ENCODE measurements at regions not wholly inside any gene's neighbourhood (a gene's known extent, or its start where the extent isn't known, plus 50 kb on each side); places are given as distances from the start of the nearest gene placed in this dataset.

DNA sequence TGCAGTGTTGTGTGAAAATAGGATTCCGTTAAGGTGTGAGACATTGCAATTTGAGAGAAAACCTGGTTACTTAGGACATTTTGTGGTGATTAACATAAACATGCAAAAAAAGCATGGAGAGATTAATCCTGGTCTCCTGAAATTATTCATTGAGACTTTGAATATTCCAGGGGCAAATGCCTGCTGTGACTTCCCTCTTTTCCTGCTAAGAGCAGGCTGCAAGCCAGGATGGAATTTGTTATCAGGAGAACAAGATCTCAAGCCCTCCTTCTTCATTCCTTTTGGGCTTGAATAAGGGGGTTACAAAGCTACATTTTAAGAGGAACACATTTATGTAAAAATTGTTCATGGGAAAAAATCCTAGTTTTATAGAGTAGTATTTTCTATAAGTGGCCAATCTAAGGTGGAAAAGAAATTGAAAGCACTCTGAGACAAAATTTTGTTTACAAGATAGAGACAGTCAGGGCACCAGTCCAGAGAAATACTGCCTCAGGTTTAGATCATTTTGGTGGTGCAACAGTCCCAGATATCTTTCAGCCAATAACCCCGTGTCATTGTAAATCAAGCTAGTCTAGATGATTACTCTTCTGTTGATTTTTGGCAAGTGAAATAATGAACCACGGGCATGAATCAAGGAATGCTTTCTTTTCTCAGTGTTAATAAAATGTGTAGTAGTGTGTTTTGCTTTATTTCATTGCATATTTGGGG, 1528.3 kb upstream of the AGA start:
- TF ChIP-seq, protein P1, sequence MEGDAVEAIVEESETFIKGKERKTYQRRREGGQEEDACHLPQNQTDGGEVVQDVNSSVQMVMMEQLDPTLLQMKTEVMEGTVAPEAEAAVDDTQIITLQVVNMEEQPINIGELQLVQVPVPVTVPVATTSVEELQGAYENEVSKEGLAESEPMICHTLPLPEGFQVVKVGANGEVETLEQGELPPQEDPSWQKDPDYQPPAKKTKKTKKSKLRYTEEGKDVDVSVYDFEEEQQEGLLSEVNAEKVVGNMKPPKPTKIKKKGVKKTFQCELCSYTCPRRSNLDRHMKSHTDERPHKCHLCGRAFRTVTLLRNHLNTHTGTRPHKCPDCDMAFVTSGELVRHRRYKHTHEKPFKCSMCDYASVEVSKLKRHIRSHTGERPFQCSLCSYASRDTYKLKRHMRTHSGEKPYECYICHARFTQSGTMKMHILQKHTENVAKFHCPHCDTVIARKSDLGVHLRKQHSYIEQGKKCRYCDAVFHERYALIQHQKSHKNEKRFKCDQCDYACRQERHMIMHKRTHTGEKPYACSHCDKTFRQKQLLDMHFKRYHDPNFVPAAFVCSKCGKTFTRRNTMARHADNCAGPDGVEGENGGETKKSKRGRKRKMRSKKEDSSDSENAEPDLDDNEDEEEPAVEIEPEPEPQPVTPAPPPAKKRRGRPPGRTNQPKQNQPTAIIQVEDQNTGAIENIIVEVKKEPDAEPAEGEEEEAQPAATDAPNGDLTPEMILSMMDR (IDR thresholded peaks at IDR 0.05), result no peak
- no peak for TF ChIP-seq POLR2A (IDR thresholded peaks at IDR 0.05)

Measured in heart left ventricle (tissue), 13 donors.